GM23338 (cell line): ENCODE measurements at regions not wholly inside any gene's neighbourhood (a gene's known extent, or its start where the extent isn't known, plus 50 kb on each side); places are given as distances from the start of the nearest gene placed in this dataset.

Source experiments
- ATAC-seq: fragments of 200-7000 bp; cut with Tn5 transposase; 3 replicates; pipeline ENCODE4 v1.9.1; 2020
- DNase-seq: peaks from one replicate; pipeline ENCODE4 v3.0.0-alpha.2; 2015; ENCODE audit warnings: low spot score
- H2AFZ ChIP-seq: fragments of 200-600 bp; sonication (generic); 2 replicates; pipeline ENCODE4 v1.8.0; 2016; ENCODE audit warnings: antibody characterized with exemption, mild to moderate bottlenecking, moderate library complexity
- H3F3A ChIP-seq: fragments of 200-600 bp; sonication (generic); replicated peaks from 2 replicates; pipeline ENCODE4 v1.8.0; 2017; ENCODE audit warnings: antibody characterized with exemption, mixed run types, low read depth
- H3K27ac ChIP-seq: fragments of 200-600 bp; sonication (generic); 2 replicates; pipeline ENCODE4 v1.6.1; 2016; ENCODE audit warnings: low read depth
- H3K27me3 ChIP-seq: fragments of 200-600 bp; sonication (generic); 2 replicates; pipeline ENCODE4 v1.8.0; 2016; ENCODE audit warnings: mild to moderate bottlenecking, mixed run types, moderate library complexity; ENCODE audit not compliant: insufficient read depth
- H3K36me3 ChIP-seq: fragments of 200-600 bp; sonication (generic); 2 replicates; pipeline ENCODE4 v1.8.0; 2016; ENCODE audit warnings: mild to moderate bottlenecking; ENCODE audit not compliant: insufficient read depth
- H3K4me1 ChIP-seq: fragments of 200-600 bp; sonication (generic); 2 replicates; pipeline ENCODE4 v1.8.0; 2016; ENCODE audit warnings: mild to moderate bottlenecking, moderate library complexity; ENCODE audit not compliant: insufficient read depth
- H3K4me2 ChIP-seq: fragments of 200-600 bp; sonication (generic); 2 replicates; pipeline ENCODE4 v1.7.1; 2017; ENCODE audit warnings: mixed run types
- H3K4me3 ChIP-seq: fragments of 200-600 bp; sonication (generic); 2 replicates; pipeline ENCODE4 v1.6.1; 2016; ENCODE audit warnings: mixed run types
- H3K79me2 ChIP-seq: fragments of 200-600 bp; sonication (generic); replicated peaks from 2 replicates; pipeline ENCODE4 v1.8.0; 2017; ENCODE audit warnings: mild to moderate bottlenecking; ENCODE audit not compliant: insufficient read depth
- H3K9me2 ChIP-seq: fragments of 200-600 bp; sonication (generic); 2 replicates; pipeline ENCODE4 v1.8.0; 2017; ENCODE audit not compliant: insufficient read depth
- H4K20me1 ChIP-seq: fragments of 200-600 bp; sonication (generic); replicated peaks from 2 replicates; pipeline ENCODE4 v1.8.0; 2017; ENCODE audit warnings: mild to moderate bottlenecking; ENCODE audit not compliant: insufficient read depth
- H3K27ac Mint-ChIP-seq: 2 replicates; pipeline ENCODE4 v1.8.0; 2020; ENCODE audit warnings: inconsistent platforms, mild to moderate bottlenecking, moderate library complexity, mixed read lengths
- H3K27me3 Mint-ChIP-seq: 3 replicates; pipeline ENCODE4 v1.8.0; 2022; ENCODE audit warnings: low read depth, mild to moderate bottlenecking, moderate library complexity, mixed read lengths, inconsistent platforms; ENCODE audit not compliant: insufficient read depth, poor library complexity
- H3K36me3 Mint-ChIP-seq: 3 replicates; pipeline ENCODE4 v1.8.0; 2021; ENCODE audit warnings: low read depth, mild to moderate bottlenecking, inconsistent platforms, moderate library complexity, mixed read lengths
- H3K4me1 Mint-ChIP-seq: 3 replicates; pipeline ENCODE4 v1.8.0; 2020; ENCODE audit warnings: mild to moderate bottlenecking, inconsistent platforms, mixed read lengths
- H3K4me3 Mint-ChIP-seq: 3 replicates; pipeline ENCODE4 v1.8.0; 2021; ENCODE audit warnings: moderate library complexity, mild to moderate bottlenecking, inconsistent platforms, mixed read lengths
- H3K9me3 Mint-ChIP-seq: 3 replicates; pipeline ENCODE4 v1.8.0; 2020; ENCODE audit warnings: moderate library complexity, mild to moderate bottlenecking, inconsistent platforms, mixed read lengths
- CREB1 ChIP-seq: fragments of 250-450 bp; sonication (Bioruptor Pico); IDR thresholded peaks from 2 replicates; pipeline ENCODE4 v1.5.0; 2020; ENCODE audit warnings: low read depth, mild to moderate bottlenecking, moderate library complexity
- CTCF ChIP-seq, 2 experiments: fragments of 200-600 bp in 1 of 2; sonication (generic) in 1 of 2; conservative IDR thresholded peaks; 2 replicates each; pipeline versions ENCODE4 v1.5.1 to v1.6.1; 2016 to 2017; ENCODE audit warnings: antibody characterized with exemption in 2 of 2, low read depth in 2 of 2, mild to moderate bottlenecking in 2 of 2, moderate library complexity in 1 of 2
- ETS1 ChIP-seq: IDR thresholded peaks from 2 replicates; pipeline ENCODE4 v1.6.1; 2016; ENCODE audit warnings: antibody characterized with exemption
- EZH2 ChIP-seq: fragments of 200-600 bp; sonication (generic); IDR thresholded peaks from one replicate; pipeline ENCODE4 v1.8.0; 2017; ENCODE audit warnings: antibody characterized with exemption, mild to moderate bottlenecking, low read depth; ENCODE audit not compliant: unreplicated experiment
- EZH2phosphoT487 ChIP-seq: fragments of 200-600 bp; sonication (generic); IDR thresholded peaks from one replicate; pipeline ENCODE4 v1.8.1; 2018; ENCODE audit warnings: antibody characterized with exemption; ENCODE audit not compliant: unreplicated experiment
- JUNB ChIP-seq: IDR thresholded peaks from one replicate; pipeline ENCODE4 v1.6.1; 2016; ENCODE audit warnings: antibody characterized with exemption; ENCODE audit not compliant: unreplicated experiment
- NANOG ChIP-seq: IDR thresholded peaks from 2 replicates; pipeline ENCODE4 v1.6.1; 2016; ENCODE audit warnings: antibody characterized with exemption, borderline replicate concordance
- POLR2AphosphoS5 ChIP-seq: IDR thresholded peaks from 2 replicates; pipeline ENCODE4 v1.6.1; 2016; ENCODE audit warnings: antibody characterized with exemption, low read depth
- REST ChIP-seq: IDR thresholded peaks from one replicate; pipeline ENCODE4 v1.6.1; 2018; ENCODE audit warnings: antibody characterized with exemption; ENCODE audit not compliant: unreplicated experiment
- STAT1 ChIP-seq: IDR thresholded peaks from one replicate; pipeline ENCODE4 v1.6.1; 2016; ENCODE audit warnings: antibody characterized with exemption; ENCODE audit not compliant: unreplicated experiment
- ZNF114 ChIP-seq: fragments of 250-450 bp; sonication (Bioruptor Pico); IDR thresholded peaks from 2 replicates; pipeline ENCODE4 v1.5.0; 2020; ENCODE audit warnings: mild to moderate bottlenecking, moderate library complexity

DNA sequence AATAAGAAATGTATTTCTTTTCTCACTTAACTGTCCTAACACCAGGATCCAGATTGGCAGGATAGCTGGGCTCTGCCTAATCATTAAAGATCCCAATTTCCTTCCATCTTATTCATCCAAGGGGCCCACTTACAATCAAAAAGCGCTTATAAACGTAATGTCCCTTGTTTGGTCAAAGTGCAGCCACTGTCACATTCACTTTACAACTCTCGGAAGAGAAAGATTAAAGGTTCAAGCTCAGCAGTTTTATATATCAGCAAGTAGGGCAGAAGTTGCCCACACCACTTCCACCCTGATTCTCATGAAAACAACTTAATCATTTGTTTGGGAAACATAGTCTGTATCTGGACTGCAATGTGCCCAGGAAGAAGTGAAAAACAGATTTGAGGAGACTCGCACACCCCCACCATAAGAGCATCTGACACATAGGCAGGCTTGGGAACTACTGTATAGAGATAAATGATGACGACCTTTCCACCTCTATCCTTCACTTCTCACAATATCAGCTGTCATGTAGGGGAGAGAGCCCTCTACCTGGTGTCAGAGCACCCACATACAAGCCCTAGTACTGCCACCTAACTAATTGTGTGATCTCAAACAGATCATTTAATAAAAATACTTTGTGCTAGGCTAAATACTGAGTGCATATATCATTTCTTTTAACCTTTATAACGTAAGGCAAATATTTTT lies 80.8 kb downstream of the CAPZA3 start:
- no peak overlapping the region for H3K4me3 ChIP-seq
- no peaks in the 10 kb centered on the region for H3K36me3 ChIP-seq
- no peaks in the 10 kb centered on the region for H3K27me3 ChIP-seq
- no peak overlapping the region for H3K4me3 Mint-ChIP-seq
- no peak for DNase-seq
- H3K9me3 Mint-ChIP-seq = no peaks in the 10 kb centered on the region
- no peak overlapping the region for H3K27ac Mint-ChIP-seq
- H2AFZ ChIP-seq = no peak overlapping the region
- H3K4me1 ChIP-seq = no peaks in the 10 kb centered on the region
- no peaks in the 10 kb centered on the region for H3F3A ChIP-seq
- H3K4me1 Mint-ChIP-seq = no peaks in the 10 kb centered on the region
- TF ChIP-seq CTCF (conservative IDR thresholded peaks at IDR 0.05; ENCODE audit: low read depth in 2 of 2) (peak in 1 of 2 experiments; percentile 25; a peak in 2 of 4 replicates), NANOG (no peak)
- no peaks in the 10 kb centered on the region for H4K20me1 ChIP-seq
- no peaks in the 10 kb centered on the region for H3K79me2 ChIP-seq
- no peaks in the 10 kb centered on the region for H3K36me3 Mint-ChIP-seq
- no peak overlapping the region for H3K4me2 ChIP-seq
- H3K27me3 Mint-ChIP-seq = no peaks in the 10 kb centered on the region
- H3K9me2 ChIP-seq = no peaks in the 10 kb centered on the region
- no peak overlapping the region for H3K27ac ChIP-seq
- no peak for ATAC-seq

DNA sequence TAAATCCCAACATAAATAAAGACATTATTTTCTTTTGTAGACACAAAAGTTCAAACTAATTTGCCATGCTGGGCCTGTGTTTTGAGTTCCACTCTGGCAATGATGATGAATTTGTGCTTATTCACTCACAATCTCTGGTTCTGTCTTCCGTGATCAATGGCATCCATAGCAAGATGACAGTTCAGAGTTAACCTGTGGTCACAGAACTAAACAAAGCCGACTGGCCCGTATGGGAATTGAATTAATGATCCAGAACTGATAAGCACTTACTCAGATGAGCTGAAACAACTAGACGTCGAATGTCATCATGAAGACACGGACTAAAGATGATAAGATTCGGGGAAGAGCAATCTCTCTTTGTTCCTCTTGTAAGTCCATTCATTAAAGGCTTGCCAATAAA lies 81.6 kb downstream of the CAPZA3 start:
- Mint-ChIP-seq H3K27me3 (no peaks in the 10 kb centered on the region), H3K4me1 (no peaks in the 10 kb centered on the region), H3K9me3 (no peaks in the 10 kb centered on the region), H3K27ac (no peak overlapping the region), H3K36me3 (no peaks in the 10 kb centered on the region), H3K4me3 (no peak overlapping the region)
- H3F3A ChIP-seq = no peaks in the 10 kb centered on the region
- H2AFZ ChIP-seq = no peak overlapping the region
- H3K4me3 ChIP-seq = no peak overlapping the region
- H3K27me3 ChIP-seq = no peaks in the 10 kb centered on the region
- H3K9me2 ChIP-seq = no peaks in the 10 kb centered on the region
- DNase-seq (no peak), ATAC-seq (no peak)
- H3K27ac ChIP-seq = no peak overlapping the region
- H3K36me3 ChIP-seq = no peaks in the 10 kb centered on the region
- no peaks in the 10 kb centered on the region for H3K79me2 ChIP-seq
- no peak overlapping the region for H3K4me2 ChIP-seq
- H3K4me1 ChIP-seq = no peaks in the 10 kb centered on the region
- H4K20me1 ChIP-seq = no peaks in the 10 kb centered on the region
- TF ChIP-seq REST (no peak), ZNF114 (CRISPR knock-in tag) (no peak), STAT1 (no peak), EZH2phosphoT487 (no peak), EZH2 (no peak), CREB1 (no peak), JUNB (no peak), POLR2AphosphoS5 (no peak), ETS1 (no peak), CTCF (conservative IDR thresholded peaks at IDR 0.05; ENCODE audit: low read depth in 2 of 2) (no peak), NANOG (no peak)
